ENCODE measurements at regions not wholly inside any gene's neighbourhood (a gene's known extent, or its start where the extent isn't known, plus 50 kb on each side); places are given as distances from the start of the nearest gene placed in this dataset.

- TF ChIP-seq, protein P1, sequence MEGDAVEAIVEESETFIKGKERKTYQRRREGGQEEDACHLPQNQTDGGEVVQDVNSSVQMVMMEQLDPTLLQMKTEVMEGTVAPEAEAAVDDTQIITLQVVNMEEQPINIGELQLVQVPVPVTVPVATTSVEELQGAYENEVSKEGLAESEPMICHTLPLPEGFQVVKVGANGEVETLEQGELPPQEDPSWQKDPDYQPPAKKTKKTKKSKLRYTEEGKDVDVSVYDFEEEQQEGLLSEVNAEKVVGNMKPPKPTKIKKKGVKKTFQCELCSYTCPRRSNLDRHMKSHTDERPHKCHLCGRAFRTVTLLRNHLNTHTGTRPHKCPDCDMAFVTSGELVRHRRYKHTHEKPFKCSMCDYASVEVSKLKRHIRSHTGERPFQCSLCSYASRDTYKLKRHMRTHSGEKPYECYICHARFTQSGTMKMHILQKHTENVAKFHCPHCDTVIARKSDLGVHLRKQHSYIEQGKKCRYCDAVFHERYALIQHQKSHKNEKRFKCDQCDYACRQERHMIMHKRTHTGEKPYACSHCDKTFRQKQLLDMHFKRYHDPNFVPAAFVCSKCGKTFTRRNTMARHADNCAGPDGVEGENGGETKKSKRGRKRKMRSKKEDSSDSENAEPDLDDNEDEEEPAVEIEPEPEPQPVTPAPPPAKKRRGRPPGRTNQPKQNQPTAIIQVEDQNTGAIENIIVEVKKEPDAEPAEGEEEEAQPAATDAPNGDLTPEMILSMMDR (IDR thresholded peaks at IDR 0.05), result no peak
- TF ChIP-seq ZFX (IDR thresholded peaks at IDR 0.05; ENCODE audit: borderline replicate concordance), result no peak
- no peak overlapping the region for H3K27ac ChIP-seq
Observed at GRCh38 chr1:56170784-56171320, 408.5 kb downstream of the PLPP3 start.

DNA sequence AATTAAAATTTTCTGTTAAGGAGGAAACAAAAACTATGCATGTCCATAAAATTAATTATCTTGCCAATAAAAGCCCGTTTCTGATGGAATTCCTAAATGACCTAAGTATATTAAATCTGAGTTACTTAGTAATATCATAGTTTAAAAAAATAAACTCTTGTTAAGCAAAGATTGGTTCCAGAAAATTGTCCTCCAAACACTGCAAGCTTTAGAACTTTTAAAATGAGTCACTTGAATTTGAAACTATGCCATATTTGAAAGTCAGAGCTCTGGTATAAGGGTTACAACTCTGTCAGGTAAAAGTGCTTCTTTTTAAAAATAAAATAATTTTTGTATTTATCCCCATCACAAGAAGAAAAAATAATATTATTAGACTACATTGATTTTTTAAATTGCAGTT lies 409.5 kb downstream of the PLPP3 start:
- H3K27ac ChIP-seq, result no peak overlapping the region
- TF ChIP-seq ZFX (IDR thresholded peaks at IDR 0.05; ENCODE audit: borderline replicate concordance), result no peak
- TF ChIP-seq, protein P1 (IDR thresholded peaks at IDR 0.05), result no peak

DNA sequence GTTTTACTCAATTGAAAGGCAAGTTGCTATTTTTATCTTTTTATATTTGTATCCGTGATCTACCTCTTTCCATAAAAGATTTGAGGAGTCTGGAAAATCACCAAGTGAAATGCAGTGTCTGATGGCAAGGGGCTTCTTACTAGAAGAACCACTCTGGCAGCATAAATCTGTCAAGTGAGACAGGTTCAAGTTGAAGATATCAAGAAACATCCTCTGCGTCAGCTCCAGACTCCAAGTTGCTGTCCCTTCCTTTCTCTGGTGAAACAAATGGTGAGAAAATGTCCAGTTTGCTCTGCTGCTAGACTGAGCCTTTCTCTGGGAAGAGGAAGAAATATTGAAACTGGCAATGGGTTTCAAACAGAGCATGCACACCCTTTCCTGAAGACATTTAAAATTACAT lies 411.2 kb downstream of the PLPP3 start:
- no peak overlapping the region for H3K27ac ChIP-seq
- TF ChIP-seq, protein P1 (IDR thresholded peaks at IDR 0.05), result no peak
- no peak for TF ChIP-seq ZFX (IDR thresholded peaks at IDR 0.05; ENCODE audit: borderline replicate concordance)

- no peak for TF ChIP-seq ZFX (IDR thresholded peaks at IDR 0.05; ENCODE audit: borderline replicate concordance)
- TF ChIP-seq, protein P1 (IDR thresholded peaks at IDR 0.05), result no peak
- no peak overlapping the region for H3K27ac ChIP-seq
Observed at GRCh38 chr1:56167596-56167995, 411.8 kb downstream of the PLPP3 start.

DNA sequence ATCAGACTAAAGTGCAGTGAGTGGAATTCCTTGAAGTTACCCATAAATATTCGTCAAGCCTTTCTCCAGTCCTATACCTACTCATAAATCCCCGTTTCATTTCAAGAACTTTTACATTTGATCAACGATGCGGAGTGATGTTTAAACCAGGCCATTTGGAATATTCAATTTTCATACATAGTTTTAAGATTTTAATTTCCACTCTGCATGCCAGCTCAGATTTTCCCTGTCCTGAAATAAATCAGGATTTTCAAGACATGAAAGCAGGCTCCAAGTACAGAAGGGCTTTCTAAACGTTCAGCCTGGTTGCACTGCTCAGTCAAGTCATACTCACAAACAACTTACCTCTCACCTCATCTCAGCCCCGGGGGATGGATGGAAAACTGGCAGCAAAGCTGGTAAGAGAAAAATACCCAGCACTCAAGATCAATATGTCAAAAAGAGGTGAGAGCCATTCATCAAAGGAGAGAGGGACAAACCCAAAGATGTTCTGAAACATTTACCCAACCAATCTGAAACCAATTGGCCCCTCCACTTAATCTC lies 418.5 kb downstream of the PLPP3 start:
- TF ChIP-seq, protein P1 (IDR thresholded peaks at IDR 0.05), result no peak
- no peak for TF ChIP-seq ZFX (IDR thresholded peaks at IDR 0.05; ENCODE audit: borderline replicate concordance)
- no peak overlapping the region for H3K27ac ChIP-seq

DNA sequence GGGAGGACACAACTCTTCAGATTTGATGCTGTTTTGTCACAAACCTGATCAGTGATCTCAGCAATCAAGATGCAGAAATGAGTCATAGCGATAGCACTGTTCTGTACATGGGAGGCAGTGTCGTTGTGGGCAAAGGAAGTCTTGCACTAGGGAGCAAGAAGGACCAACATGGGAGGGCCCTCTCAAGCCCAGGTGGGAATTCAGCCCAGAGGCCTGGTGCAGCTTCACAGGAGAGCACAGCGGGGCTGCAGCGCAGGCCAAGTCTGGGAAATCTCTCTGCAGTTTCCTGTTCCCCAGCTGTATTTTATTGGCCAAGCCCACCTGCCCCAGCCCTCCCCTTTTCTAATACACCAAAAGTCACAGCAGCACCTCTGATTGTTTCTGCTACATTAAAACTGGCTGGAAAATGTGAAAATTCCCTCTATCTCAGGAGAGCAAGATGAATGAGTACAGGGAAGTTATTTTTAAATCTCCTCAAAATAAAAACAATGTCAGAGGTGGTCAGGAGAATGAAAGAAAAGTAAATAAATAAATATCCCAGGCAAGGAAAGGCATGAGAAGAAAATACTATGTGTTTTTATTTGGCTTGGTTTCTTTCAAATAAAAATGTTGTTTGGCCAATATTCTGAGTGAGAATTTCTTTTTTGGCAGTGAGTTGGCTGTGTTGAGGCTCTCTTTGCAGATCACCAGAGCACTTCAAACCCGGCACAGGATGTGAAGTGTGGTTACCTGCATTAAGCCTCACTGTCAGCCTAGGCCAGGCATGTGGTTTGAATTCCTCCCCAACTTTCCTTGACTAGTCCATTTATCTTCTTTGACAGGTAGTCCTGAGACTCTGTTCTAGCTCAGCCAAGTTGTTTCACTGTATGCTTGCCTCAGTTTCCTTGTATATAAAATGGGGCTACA lies 422.1 kb downstream of the PLPP3 start:
- H3K27ac ChIP-seq, result no peak overlapping the region
- TF ChIP-seq ZFX (IDR thresholded peaks at IDR 0.05; ENCODE audit: borderline replicate concordance), result no peak
- TF ChIP-seq, protein P1 (IDR thresholded peaks at IDR 0.05), result no peak

GRCh38 chr1:56153276-56153675 lies 426.1 kb downstream of the PLPP3 start:
- no peak overlapping the region for H3K27ac ChIP-seq
- no peak for TF ChIP-seq ZFX (IDR thresholded peaks at IDR 0.05; ENCODE audit: borderline replicate concordance)

Data from 22Rv1 (cell line).